ENCODE measurements at regions not wholly inside any gene's neighbourhood (a gene's known extent, or its start where the extent isn't known, plus 50 kb on each side); places are given as distances from the start of the nearest gene placed in this dataset.
"Not testable (repeated sequence)": the region's sequence is repeated elsewhere in the genome, so short reads cannot be mapped to it uniquely, and the experiment has no call there.

- not testable (repeated sequence) for TF ChIP-seq ZNF776 (tag by site-specific recombination; IDR thresholded peaks at IDR 0.05; ENCODE audit: borderline replicate concordance); TRIM28 (IDR thresholded peaks at IDR 0.05; ENCODE audit: borderline replicate concordance, low read length); HOXA7 (CRISPR knock-in tag; IDR thresholded peaks at IDR 0.05; ENCODE audit: borderline replicate concordance); YY1 (tag by site-specific recombination; IDR thresholded peaks at IDR 0.05); CTCF (tag by site-specific recombination; IDR thresholded peaks at IDR 0.05); GLI2 (tag by site-specific recombination; IDR thresholded peaks at IDR 0.05; ENCODE audit: borderline replicate concordance, low read depth); ZNF18 (tag by site-specific recombination; IDR thresholded peaks at IDR 0.05); ZNF549 (tag by site-specific recombination; IDR thresholded peaks at IDR 0.05); SALL2 (tag by site-specific recombination; IDR thresholded peaks at IDR 0.05; ENCODE audit: borderline replicate concordance); ZNF202 (tag by site-specific recombination; IDR thresholded peaks at IDR 0.05; ENCODE audit: borderline replicate concordance); ZBTB11 (tag by site-specific recombination; conservative IDR thresholded peaks at IDR 0.05; ENCODE audit: low read depth); ZFP37 (tag by site-specific recombination; IDR thresholded peaks at IDR 0.05)
These were observed 160.2 kb downstream of the LAT start for GRCh38 chr16:29145086-29145485.
